Activated naive CD8-positive, alpha-beta T cell (primary cell): ENCODE measurements at regions not wholly inside any gene's neighbourhood (a gene's known extent, or its start where the extent isn't known, plus 50 kb on each side); places are given as distances from the start of the nearest gene placed in this dataset.
"Not testable (repeated sequence)": the region's sequence is repeated elsewhere in the genome, so short reads cannot be mapped to it uniquely, and the experiment has no call there.

Source experiments
- H3K27ac Mint-ChIP-seq: one replicate; pipeline ENCODE4 v1.8.0; 2021; ENCODE audit warnings: mixed read lengths
- H3K27me3 Mint-ChIP-seq: one replicate; pipeline ENCODE4 v1.8.0; 2021; ENCODE audit warnings: mixed read lengths
- H3K36me3 Mint-ChIP-seq: one replicate; pipeline ENCODE4 v1.8.0; 2021; ENCODE audit warnings: mixed read lengths
- H3K4me1 Mint-ChIP-seq: one replicate; pipeline ENCODE4 v1.8.0; 2021; ENCODE audit warnings: low read depth, mixed read lengths
- H3K4me3 Mint-ChIP-seq: one replicate; pipeline ENCODE4 v1.8.0; 2021; ENCODE audit warnings: mild to moderate bottlenecking, mixed read lengths
- H3K9me3 Mint-ChIP-seq: one replicate; pipeline ENCODE4 v1.8.0; 2021; ENCODE audit warnings: low read depth, mixed read lengths

DNA sequence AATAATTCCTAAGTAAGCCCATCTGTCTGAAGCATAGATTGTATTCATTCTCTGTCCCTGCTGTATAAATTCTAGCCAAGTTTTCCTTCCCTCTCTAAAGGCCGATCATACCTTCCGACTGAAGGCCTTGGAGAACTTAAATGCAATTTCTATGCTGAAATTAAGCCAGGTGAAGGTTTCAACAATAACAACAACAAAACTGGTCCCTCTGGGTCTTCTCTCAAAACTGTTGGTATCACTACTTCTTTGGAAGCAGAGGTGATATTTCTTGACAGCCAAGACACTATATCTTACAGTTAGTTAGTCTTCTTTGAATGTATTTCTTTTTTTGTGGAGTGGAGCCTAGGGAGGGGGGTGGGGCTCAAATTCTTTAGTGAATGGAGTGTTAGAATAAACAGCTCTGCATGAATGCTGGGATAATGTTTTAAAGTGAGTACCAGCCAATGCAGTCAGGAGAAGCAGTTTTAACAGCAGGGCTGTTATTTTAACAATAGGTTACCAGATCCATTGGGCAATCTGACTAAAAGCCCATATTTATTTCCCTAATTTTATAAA is 508.9 kb downstream of the EBF1 start:
- no peak overlapping the region for H3K4me3 Mint-ChIP-seq
- H3K9me3 Mint-ChIP-seq: no peaks in the 10 kb centered on the region
- H3K4me1 Mint-ChIP-seq: peaks cover 6% of the 10 kb centered on the region
- H3K27me3 Mint-ChIP-seq: no peaks in the 10 kb centered on the region
- no peaks in the 10 kb centered on the region for H3K36me3 Mint-ChIP-seq
- no peak overlapping the region for H3K27ac Mint-ChIP-seq

DNA sequence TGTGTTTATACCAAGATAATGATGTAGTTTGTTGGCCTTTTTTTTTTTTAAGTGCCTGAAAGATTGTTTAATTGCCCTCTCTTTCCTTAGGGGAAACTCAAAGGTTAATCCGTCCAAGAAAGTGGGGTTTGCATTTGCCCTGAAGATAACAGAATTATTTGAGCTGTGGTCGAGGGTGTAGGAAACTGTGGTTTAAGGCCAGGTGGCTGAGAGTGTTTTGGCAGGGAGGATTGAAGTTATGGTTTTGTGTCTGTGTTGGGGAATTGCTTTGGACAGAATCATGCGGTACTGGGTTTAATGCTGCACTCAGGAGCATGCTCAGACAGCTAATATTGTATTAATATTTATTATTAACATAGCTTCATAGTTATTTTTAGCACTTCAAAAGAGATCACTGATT is 509.8 kb downstream of the EBF1 start:
- H3K36me3 Mint-ChIP-seq: peaks cover 2% of the 10 kb centered on the region
- H3K27ac Mint-ChIP-seq: no peak overlapping the region
- peaks cover 6% of the 10 kb centered on the region for H3K9me3 Mint-ChIP-seq
- H3K4me1 Mint-ChIP-seq: peaks cover 6% of the 10 kb centered on the region
- H3K27me3 Mint-ChIP-seq: no peaks in the 10 kb centered on the region
- no peak overlapping the region for H3K4me3 Mint-ChIP-seq

DNA sequence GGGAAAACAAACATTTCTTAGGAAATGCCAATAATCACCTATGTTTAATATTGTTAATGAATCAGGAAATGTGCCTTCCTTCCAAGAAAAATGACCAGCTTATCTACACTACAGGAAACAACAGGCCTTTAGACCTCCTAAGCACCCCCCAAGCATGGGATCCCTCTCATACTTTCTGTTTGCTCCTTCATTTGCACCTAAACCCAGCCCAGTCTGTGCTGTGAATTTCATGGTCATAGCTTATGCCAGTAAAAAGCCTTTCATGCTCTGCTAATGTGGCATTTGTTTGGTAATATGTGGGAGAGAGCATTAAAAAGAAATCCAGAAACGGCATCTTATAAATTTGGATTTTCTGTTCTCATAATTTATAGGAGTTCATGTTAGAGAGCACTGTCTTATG is 511.1 kb downstream of the EBF1 start:
- H3K27me3 Mint-ChIP-seq: no peaks in the 10 kb centered on the region
- H3K27ac Mint-ChIP-seq: no peak overlapping the region
- no peak overlapping the region for H3K4me3 Mint-ChIP-seq
- peaks cover 11% of the 10 kb centered on the region for H3K9me3 Mint-ChIP-seq
- peaks cover 5% of the 10 kb centered on the region for H3K4me1 Mint-ChIP-seq
- peaks cover 2% of the 10 kb centered on the region for H3K36me3 Mint-ChIP-seq

DNA sequence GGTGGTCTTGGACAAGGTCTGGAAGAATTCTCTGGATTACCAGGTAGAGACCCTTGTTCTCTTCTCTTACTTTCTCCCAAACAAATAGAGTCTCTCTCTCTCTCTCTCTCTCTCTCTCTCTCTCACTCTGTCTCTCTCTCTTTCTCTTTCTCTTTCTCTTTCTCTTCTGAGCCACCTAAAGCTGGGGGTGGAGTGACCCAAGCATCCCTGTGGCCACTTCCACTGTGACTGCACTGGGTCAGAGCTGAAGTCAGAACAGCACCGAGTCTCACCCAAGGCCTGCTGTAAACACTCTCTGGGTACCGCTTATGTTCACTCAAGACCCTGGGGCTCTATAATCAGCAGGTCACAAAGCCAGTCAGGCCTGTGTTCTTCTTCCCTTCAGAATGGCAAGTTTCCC is 513.7 kb downstream of the EBF1 start:
- peaks cover 16% of the 10 kb centered on the region for H3K9me3 Mint-ChIP-seq
- H3K27ac Mint-ChIP-seq: no peak overlapping the region
- no peak overlapping the region for H3K4me3 Mint-ChIP-seq
- peaks cover 2% of the 10 kb centered on the region for H3K36me3 Mint-ChIP-seq
- H3K27me3 Mint-ChIP-seq: no peaks in the 10 kb centered on the region
- peaks cover 3% of the 10 kb centered on the region for H3K4me1 Mint-ChIP-seq

DNA sequence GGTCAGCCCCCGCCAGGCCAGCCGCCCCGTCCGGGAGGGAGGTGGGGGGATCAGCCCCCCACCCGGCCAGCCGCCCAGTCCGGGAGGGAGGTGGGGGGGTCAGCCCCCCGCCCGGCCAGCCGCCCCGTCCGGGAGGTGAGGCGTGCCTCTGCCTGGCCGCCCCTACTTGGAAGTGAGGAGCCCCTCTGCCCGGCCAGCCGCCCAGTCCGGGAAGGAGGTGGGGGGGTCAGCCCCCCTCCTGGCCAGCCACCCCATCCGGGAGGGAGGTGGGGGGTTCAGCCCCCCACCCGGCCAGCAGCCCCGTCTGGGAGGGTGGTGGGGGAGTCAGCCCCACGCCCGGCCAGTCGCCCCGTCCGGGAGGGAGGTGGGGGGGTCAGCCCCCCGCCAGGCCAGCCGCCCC is 517.0 kb downstream of the EBF1 start:
- not testable (repeated sequence) for H3K36me3 Mint-ChIP-seq, H3K27me3 Mint-ChIP-seq, H3K4me3 Mint-ChIP-seq, H3K27ac Mint-ChIP-seq, H3K4me1 Mint-ChIP-seq
- H3K9me3 Mint-ChIP-seq: peaks cover 34% of the 10 kb centered on the region

DNA sequence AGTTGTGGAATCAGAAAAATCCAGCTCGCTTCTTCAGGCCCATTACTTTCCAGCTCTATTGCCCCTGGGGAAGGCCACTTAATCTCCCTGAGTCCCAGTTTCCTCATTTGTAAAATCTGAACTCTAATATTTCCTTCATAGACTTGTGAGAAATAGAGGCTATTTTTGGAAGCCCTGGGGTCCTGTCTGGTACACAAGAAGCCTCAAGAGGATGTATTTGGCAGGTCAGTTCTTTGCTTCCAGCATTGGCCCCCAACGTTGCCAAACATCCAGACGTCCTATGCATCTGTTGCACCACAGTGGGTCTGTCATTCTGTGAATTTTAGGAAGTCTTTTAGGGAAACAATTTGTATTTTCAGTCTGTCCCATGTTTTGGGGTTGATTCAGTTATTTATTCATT is 525.9 kb downstream of the EBF1 start:
- Mint-ChIP-seq H3K9me3 (peaks cover 3% of the 10 kb centered on the region), H3K4me3 (no peak overlapping the region), H3K4me1 (no peaks in the 10 kb centered on the region), H3K27me3 (no peaks in the 10 kb centered on the region), H3K36me3 (no peaks in the 10 kb centered on the region), H3K27ac (no peak overlapping the region)

DNA sequence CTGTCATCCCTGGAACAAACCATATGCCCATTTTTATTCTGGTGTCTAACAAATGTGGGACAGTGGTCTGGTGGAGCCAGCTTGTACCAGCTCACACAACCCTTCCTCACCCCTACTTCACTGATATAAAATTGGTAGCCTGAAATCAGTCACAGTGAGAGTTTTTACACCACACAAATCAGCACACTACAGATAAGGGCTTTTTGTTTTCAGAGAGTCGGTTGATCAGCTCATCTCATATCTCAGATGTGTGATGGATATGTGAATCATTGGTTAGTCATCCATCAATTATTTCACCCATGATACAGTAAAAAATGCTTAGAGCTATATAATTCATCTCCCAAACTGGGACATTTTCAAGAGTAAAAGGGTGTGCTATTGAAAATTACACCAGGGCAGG is 529.2 kb downstream of the EBF1 start:
- H3K4me3 Mint-ChIP-seq: no peak overlapping the region
- H3K27ac Mint-ChIP-seq: no peak overlapping the region
- no peaks in the 10 kb centered on the region for H3K27me3 Mint-ChIP-seq
- H3K4me1 Mint-ChIP-seq: no peaks in the 10 kb centered on the region
- no peaks in the 10 kb centered on the region for H3K9me3 Mint-ChIP-seq
- no peaks in the 10 kb centered on the region for H3K36me3 Mint-ChIP-seq

DNA sequence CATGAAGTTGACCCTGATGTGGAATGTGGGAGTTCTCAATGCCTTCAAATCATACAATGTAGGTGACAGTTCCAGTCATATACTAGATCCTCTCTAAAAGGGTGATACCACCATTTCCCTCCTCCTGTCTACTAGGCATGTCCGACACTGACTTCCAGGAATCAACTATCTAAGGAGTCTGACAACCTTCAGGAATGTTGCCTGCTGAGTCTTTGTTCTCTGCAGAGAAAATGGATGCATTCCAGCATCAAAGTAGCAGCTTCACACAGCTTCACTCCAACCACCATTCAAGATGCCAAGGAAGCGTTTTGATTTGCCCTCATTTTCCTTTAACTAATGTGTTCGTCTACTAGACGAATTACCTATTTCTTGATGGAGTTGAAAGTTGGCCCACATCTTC is 530.2 kb downstream of the EBF1 start:
- Mint-ChIP-seq H3K9me3 (no peaks in the 10 kb centered on the region), H3K36me3 (no peaks in the 10 kb centered on the region), H3K27ac (no peak overlapping the region), H3K4me1 (no peaks in the 10 kb centered on the region), H3K4me3 (no peak overlapping the region), H3K27me3 (no peaks in the 10 kb centered on the region)

DNA sequence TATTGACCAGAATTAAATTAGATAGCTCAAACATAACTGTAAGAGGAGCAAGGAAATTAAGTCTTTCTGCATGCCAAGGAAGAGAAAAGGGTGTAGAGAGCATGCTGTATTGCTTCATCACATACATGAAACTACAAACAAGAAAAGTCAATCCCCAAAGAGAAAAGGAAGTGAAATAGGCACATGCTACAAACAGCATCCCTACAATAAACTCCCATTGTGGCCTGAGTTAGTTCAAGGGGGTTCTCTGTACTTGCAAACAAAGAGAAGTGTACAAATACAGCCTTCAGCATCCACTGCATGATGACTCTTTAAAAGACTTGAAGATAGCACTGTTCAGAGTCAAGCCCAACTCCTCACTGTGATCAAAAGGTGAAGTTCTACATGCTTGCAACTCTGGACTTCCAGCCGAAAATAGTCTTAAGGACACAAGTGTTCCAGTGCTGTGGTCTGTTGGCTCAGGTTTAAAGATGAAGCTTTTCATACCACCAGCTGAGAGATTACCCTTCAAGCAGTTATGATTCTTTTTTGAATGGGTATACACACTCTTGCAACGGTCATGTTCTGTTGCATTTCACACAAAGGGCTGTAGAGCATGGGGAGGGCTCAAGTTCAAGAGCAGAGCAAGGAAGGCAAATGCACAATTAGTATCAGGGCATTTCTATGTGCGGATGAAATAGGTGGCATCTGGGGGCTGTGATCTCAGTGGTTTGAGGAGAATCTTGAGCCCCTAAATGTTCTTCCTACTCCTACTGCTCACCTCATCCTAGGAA is 534.5 kb downstream of the EBF1 start:
- no peaks in the 10 kb centered on the region for H3K27me3 Mint-ChIP-seq
- H3K36me3 Mint-ChIP-seq: no peaks in the 10 kb centered on the region
- no peaks in the 10 kb centered on the region for H3K4me1 Mint-ChIP-seq
- no peak overlapping the region for H3K4me3 Mint-ChIP-seq
- H3K27ac Mint-ChIP-seq: no peak overlapping the region
- no peaks in the 10 kb centered on the region for H3K9me3 Mint-ChIP-seq

DNA sequence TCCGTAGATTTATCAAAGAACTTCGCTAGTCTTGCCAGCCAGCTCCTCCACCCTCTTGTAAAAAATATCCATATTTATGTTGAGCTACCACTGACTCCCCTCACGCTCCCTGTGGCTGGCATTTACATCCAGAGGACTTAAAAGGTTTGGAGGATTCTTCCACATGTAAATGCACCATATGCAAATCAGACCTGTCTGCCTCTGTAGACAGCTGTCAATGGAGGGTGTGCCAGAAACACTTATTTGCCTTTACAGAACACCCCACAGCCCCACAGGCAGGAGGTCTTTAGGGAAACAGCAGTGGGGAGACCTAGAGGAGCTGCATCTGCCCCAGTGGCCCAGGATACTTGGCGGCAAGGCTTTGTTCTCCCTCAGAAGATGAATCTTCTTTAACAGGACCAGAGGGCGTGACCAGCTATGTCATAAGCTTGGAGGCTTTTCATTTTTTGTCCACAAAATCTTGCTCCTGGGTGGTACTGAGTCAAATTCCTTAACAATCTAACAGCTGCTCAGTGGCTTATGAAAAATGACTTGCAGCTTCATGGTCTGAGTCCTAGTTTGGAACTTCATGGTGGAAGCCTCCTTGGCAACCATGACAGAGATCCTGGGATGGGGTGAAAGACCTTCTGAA is 535.8 kb downstream of the EBF1 start:
- no peak overlapping the region for H3K4me3 Mint-ChIP-seq

DNA sequence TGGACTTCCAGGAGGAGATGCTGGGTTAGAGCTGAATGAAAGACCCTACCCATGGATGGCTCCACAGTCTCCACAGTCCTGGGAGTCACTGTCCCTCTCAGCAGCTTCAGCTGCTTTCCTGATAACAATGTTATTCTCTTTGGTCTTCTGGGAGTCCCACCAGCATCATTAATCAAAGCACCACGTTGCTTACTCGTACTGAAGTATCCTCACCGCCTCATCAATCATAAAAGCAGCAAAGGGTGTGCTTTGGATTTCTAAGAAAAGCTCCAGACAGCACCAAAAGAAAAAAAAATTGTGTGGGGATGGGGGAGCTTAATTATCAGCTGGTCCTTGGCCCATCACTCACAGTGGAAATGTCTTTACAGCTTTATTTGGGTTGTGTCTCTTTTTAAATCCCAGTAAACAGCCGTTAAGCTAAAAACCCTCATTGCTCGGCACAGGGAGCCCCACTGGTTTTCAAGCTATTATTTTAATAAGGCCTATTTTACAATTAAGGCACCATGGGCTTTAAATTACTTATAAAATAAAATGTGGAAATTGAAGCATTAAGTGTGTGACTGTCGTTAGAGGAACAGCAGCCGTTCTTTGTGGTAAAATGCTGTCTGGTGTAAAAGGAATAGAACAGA is 538.0 kb downstream of the EBF1 start:
- H3K4me1 Mint-ChIP-seq: no peaks in the 10 kb centered on the region
- no peak overlapping the region for H3K27ac Mint-ChIP-seq
- H3K4me3 Mint-ChIP-seq: no peak overlapping the region
- no peaks in the 10 kb centered on the region for H3K9me3 Mint-ChIP-seq
- no peaks in the 10 kb centered on the region for H3K27me3 Mint-ChIP-seq
- peaks cover 2% of the 10 kb centered on the region for H3K36me3 Mint-ChIP-seq

More for the DNA sequence above, 535.8 kb downstream of the EBF1 start:
- Mint-ChIP-seq H3K27ac (no peak overlapping the region), H3K36me3 (no peaks in the 10 kb centered on the region), H3K4me1 (no peaks in the 10 kb centered on the region), H3K27me3 (no peaks in the 10 kb centered on the region), H3K9me3 (no peaks in the 10 kb centered on the region)

DNA sequence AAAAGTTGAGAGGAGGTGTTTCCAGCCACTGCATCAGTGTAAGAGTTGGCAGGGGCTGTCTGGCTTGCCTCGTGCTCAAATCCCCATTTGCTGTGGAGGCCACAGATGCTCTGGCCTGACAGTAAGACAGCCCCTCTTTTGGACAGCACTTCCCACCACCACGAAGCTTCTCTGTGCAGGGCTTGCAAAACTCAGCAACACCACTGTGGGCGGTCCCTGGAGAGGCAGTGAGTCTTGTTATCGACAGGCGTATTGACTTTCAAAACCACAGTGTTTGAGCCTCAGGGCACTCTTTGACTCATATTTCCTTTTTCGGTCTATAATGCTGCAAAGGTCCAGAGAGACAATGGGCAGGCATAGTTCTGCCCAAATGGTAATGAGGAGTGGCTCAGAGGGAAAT is 539.5 kb downstream of the EBF1 start:
- Mint-ChIP-seq H3K4me1 (no peaks in the 10 kb centered on the region), H3K9me3 (peaks cover 6% of the 10 kb centered on the region), H3K27me3 (no peaks in the 10 kb centered on the region), H3K4me3 (no peak overlapping the region), H3K27ac (no peak overlapping the region), H3K36me3 (peaks cover 2% of the 10 kb centered on the region)

DNA sequence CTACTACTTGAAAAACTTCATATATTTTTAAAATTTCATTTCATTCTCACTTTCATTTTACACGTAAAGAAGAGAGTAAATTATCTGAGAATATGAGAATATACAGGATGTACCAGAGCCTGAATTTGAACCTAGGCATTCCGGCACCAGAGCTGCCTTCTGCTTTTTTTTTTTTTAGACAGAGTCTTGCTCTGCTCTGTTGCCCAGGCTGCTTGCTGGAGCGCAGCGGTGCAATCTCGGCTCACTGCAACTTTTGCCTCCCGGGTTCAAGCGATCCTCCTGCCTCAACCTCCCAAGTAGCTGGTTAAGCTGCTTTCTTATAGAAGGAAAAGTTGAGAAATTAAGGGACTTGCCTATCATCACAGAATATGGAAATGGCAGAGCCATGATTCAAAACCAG is 540.1 kb downstream of the EBF1 start:
- Mint-ChIP-seq H3K4me1 (no peaks in the 10 kb centered on the region), H3K27me3 (no peaks in the 10 kb centered on the region), H3K4me3 (no peak overlapping the region), H3K36me3 (peaks cover 2% of the 10 kb centered on the region), H3K9me3 (peaks cover 6% of the 10 kb centered on the region), H3K27ac (no peak overlapping the region)

DNA sequence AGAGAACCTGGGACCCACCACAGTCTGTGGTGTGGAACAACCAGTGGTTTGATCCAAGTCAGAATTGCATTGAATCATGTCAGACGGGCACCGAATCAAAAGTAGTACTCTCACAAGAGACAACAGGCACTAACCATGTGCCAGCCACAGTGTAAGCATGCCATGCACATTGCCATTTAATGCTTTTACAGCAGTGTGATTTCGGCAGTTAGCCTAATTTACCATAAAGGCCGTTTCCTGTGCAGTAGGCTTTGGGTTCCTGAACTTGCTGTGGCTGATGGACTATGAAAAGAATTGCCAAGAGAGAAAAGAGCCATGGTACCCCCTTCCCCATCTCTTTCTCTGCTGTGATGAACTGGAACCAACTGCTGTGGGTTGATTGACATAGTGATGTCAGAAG is 540.6 kb downstream of the EBF1 start:
- H3K4me3 Mint-ChIP-seq: no peak overlapping the region
- no peaks in the 10 kb centered on the region for H3K27me3 Mint-ChIP-seq

DNA sequence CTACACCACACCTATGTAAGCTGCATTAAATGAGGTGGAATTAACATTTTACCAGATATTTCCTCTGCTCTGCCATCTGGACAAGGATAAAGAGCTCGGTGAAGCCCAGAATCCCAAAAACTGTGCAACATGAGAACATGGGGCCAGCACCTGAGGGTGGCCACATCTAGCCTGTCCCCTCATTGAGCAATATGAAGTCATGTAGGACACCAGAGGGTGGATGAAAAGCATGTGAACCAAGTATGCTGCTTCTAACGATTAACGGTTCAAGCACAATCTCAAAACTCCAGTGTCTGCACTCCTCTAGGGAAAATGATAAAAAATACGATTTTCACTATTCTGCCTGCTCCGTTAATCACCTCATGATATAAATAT is 545.8 kb downstream of the EBF1 start:
- Mint-ChIP-seq H3K4me3 (no peak overlapping the region), H3K4me1 (no peaks in the 10 kb centered on the region), H3K36me3 (peaks cover 2% of the 10 kb centered on the region), H3K27ac (no peak overlapping the region), H3K9me3 (peaks cover 6% of the 10 kb centered on the region), H3K27me3 (no peaks in the 10 kb centered on the region)

More for the DNA sequence above, 540.6 kb downstream of the EBF1 start:
- H3K36me3 Mint-ChIP-seq: peaks cover 2% of the 10 kb centered on the region
- no peaks in the 10 kb centered on the region for H3K4me1 Mint-ChIP-seq
- peaks cover 6% of the 10 kb centered on the region for H3K9me3 Mint-ChIP-seq
- no peak overlapping the region for H3K27ac Mint-ChIP-seq
